PC-3 (cell line): ENCODE measurements at regions not wholly inside any gene's neighbourhood (a gene's known extent, or its start where the extent isn't known, plus 50 kb on each side); places are given as distances from the start of the nearest gene placed in this dataset.

Experiments
- ATAC-seq: fragments of 200-7000 bp; cut with Tn5 transposase; 2 replicates; pipeline ENCODE4 v1.9.1; 2020; ENCODE audit warnings: mild to moderate bottlenecking, moderate library complexity
- BruUV-seq: library from RNA; stranded (reverse); fragments of 400-500 nt; replicated peaks from 2 replicates; lab custom pipeline; 2021; lab: Mats Ljungman, UMichigan
- CTCF ChIA-PET: fragments of 300-600 bp; sonication (Branson Sonifier 250); formaldehyde crosslinking; loops from one replicate; lab custom pipeline; 2022; ENCODE audit warnings: antibody characterized with exemption; lab: Charles Lee
- POLR2A ChIA-PET: fragments of 300-600 bp; sonication (Branson Sonifier 250); formaldehyde crosslinking; loops from one replicate; lab custom pipeline; 2022; ENCODE audit warnings: antibody characterized with exemption; ENCODE audit not compliant: unreplicated experiment; lab: Charles Lee
- DNase-seq: peaks from one replicate; pipeline ENCODE4 v3.0.0-alpha.2; 2015
- H2AFZ ChIP-seq: fragments of 300-600 bp; sonication (generic); 2 replicates; pipeline ENCODE4 v1.6.0; 2016; ENCODE audit warnings: antibody characterized with exemption, low read length
- H3F3A ChIP-seq: fragments of 300-600 bp; sonication (generic); one replicate; pipeline ENCODE4 v1.6.0; 2017; ENCODE audit warnings: antibody characterized with exemption, low read length, control low read depth, mild to moderate bottlenecking; ENCODE audit not compliant: unreplicated experiment
- H3K27ac ChIP-seq: fragments of 300-600 bp; sonication (generic); 2 replicates; pipeline ENCODE4 v1.5.1; 2016; ENCODE audit warnings: mild to moderate bottlenecking, low read length
- H3K27me3 ChIP-seq: fragments of 300-600 bp; sonication (generic); 2 replicates; pipeline ENCODE4 v1.6.1; 2016; ENCODE audit warnings: low read length, mixed read lengths
- H3K36me3 ChIP-seq: fragments of 300-600 bp; sonication (generic); 2 replicates; pipeline ENCODE4 v1.6.1; 2016; ENCODE audit warnings: low read depth, mixed run types, low read length, mixed read lengths
- H3K4me1 ChIP-seq: fragments of 300-600 bp; sonication (generic); 2 replicates; pipeline ENCODE4 v1.5.1; 2016; ENCODE audit warnings: low read length; ENCODE audit not compliant: insufficient read depth
- H3K4me2 ChIP-seq: fragments of 300-600 bp; sonication (generic); 2 replicates; pipeline ENCODE4 v1.6.0; 2016; ENCODE audit warnings: low read length
- H3K4me3 ChIP-seq: fragments of 300-600 bp; sonication (generic); 2 replicates; pipeline ENCODE4 v1.5.1; 2016; ENCODE audit warnings: mild to moderate bottlenecking, low read length, mixed read lengths
- H3K79me2 ChIP-seq: fragments of 300-600 bp; sonication (generic); 2 replicates; pipeline ENCODE4 v1.6.1; 2017; ENCODE audit warnings: low read length, mixed read lengths
- H3K9ac ChIP-seq: fragments of 300-600 bp; sonication (generic); 2 replicates; pipeline ENCODE4 v1.6.0; 2016; ENCODE audit warnings: mild to moderate bottlenecking, low read length
- H3K9me2 ChIP-seq: fragments of 300-600 bp; sonication (generic); replicated peaks from 2 replicates; pipeline ENCODE4 v1.6.1; 2016; ENCODE audit warnings: mixed run types, low read length, mixed read lengths
- H3K9me3 ChIP-seq: fragments of 300-600 bp; sonication (generic); 2 replicates; pipeline ENCODE4 v1.6.1; 2016; ENCODE audit warnings: low read length, mixed read lengths
- H4K20me1 ChIP-seq: fragments of 300-600 bp; sonication (generic); 2 replicates; pipeline ENCODE4 v1.6.1; 2016; ENCODE audit warnings: low read length, mixed read lengths
- EZH2 ChIP-seq: fragments of 300-600 bp; sonication (generic); IDR thresholded peaks from one replicate; pipeline ENCODE4 v1.6.1; 2017; ENCODE audit warnings: antibody characterized with exemption, mild to moderate bottlenecking, low read length; ENCODE audit not compliant: unreplicated experiment
- EZH2phosphoT487 ChIP-seq: fragments of 300-600 bp; sonication (generic); IDR thresholded peaks from 2 replicates; pipeline ENCODE4 v1.6.1; 2018; ENCODE audit warnings: mild to moderate bottlenecking, antibody characterized with exemption, low read length, borderline replicate concordance
- intact Hi-C: fragments of 100-400 bp; cut with micrococcal nuclease; formaldehyde crosslinking; loops from 2 replicates; pipeline ENCODE4 v1.9.0; 2023
- TF ChIP-seq, protein P1 (sequence below): fragments of 300-600 bp; sonication (generic); conservative IDR thresholded peaks from 2 replicates; pipeline ENCODE4 v1.5.1; 2017; ENCODE audit warnings: antibody characterized with exemption, low read depth, mild to moderate bottlenecking, low read length

DNA sequence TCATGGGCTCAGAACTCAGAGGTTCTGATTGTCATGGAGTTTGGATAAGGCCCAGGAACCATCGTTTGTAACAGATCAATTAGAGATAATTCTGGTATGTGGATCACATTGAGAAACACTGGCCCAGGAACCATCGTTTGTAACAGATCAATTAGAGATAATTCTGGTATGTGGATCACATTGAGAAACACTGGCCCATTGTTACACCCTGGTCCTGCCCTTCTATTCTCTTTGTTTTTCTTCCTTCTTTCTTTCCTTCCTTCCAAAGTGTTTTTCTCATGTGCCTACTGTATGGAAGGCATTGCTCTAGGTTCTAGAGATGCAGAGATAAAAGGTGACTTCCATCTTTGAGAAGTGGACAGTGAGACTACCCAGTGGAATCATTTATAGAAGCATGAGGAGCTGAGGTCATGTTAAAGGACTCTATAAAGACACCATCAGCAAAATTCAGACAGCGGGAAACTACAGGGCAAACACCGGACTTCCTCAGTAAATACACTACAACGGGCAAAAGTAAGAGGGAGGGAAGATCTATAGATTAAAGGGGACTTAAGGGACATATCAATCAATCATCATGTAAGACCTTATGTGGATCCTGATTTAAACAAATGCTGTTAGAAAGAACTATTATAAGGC, 153.8 kb downstream of the UNC5CL start:
- POLR2A ChIA-PET: no interaction called here
- Histone ChIP-seq H3K9me3 (no peaks in the 10 kb centered on the region), H3K9ac (no peak overlapping the region), H3K79me2 (no peaks in the 10 kb centered on the region), H3K9me2 (no peaks in the 10 kb centered on the region), H3K4me2 (no peak overlapping the region), H3K4me3 (no peak overlapping the region), H3K36me3 (no peaks in the 10 kb centered on the region), H4K20me1 (no peaks in the 10 kb centered on the region), H3K27ac (no peak overlapping the region), H3F3A (no peaks in the 10 kb centered on the region), H3K27me3 (peaks cover 27% of the 10 kb centered on the region), H2AFZ (no peak overlapping the region), H3K4me1 (no peaks in the 10 kb centered on the region)
- CTCF ChIA-PET: no interaction called here
- DNase-seq (no peak), ATAC-seq (no peak)
- no TSS peak for BruUV-seq
- TF ChIP-seq, protein P1, sequence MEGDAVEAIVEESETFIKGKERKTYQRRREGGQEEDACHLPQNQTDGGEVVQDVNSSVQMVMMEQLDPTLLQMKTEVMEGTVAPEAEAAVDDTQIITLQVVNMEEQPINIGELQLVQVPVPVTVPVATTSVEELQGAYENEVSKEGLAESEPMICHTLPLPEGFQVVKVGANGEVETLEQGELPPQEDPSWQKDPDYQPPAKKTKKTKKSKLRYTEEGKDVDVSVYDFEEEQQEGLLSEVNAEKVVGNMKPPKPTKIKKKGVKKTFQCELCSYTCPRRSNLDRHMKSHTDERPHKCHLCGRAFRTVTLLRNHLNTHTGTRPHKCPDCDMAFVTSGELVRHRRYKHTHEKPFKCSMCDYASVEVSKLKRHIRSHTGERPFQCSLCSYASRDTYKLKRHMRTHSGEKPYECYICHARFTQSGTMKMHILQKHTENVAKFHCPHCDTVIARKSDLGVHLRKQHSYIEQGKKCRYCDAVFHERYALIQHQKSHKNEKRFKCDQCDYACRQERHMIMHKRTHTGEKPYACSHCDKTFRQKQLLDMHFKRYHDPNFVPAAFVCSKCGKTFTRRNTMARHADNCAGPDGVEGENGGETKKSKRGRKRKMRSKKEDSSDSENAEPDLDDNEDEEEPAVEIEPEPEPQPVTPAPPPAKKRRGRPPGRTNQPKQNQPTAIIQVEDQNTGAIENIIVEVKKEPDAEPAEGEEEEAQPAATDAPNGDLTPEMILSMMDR: no peak
- TF ChIP-seq EZH2 (no peak), EZH2phosphoT487 (no peak)
- intact Hi-C loops: no loop called here

- ChIA-PET CTCF (no interaction called here), POLR2A (no interaction called here)
- peaks cover 14% of the 10 kb centered on the region for H3K27me3 ChIP-seq
- ATAC-seq (no peak), DNase-seq (no peak)
- H3K4me2 ChIP-seq: no peak overlapping the region
- H3K4me1 ChIP-seq: 0 out of 2 replicates have a peak, but pooled peaks cover 2% of the 10 kb centered on the region
- intact Hi-C loops: no loop called here
- H3K4me3 ChIP-seq: no peak overlapping the region
- no peak for TF ChIP-seq EZH2
- TF ChIP-seq, protein P1: no peak
- TF ChIP-seq EZH2phosphoT487: no peak
- no peaks in the 10 kb centered on the region for H3K9me2 ChIP-seq
- no peaks in the 10 kb centered on the region for H3K9me3 ChIP-seq
- no peak overlapping the region for H2AFZ ChIP-seq
- H4K20me1 ChIP-seq: no peaks in the 10 kb centered on the region
- no peaks in the 10 kb centered on the region for H3F3A ChIP-seq
- H3K79me2 ChIP-seq: no peaks in the 10 kb centered on the region
- no peak overlapping the region for H3K27ac ChIP-seq
- H3K36me3 ChIP-seq: no peaks in the 10 kb centered on the region
- H3K9ac ChIP-seq: no peak overlapping the region
- no TSS peak for BruUV-seq
Observed at GRCh38 chr6:40882323-40882997, 156.6 kb downstream of the UNC5CL start.

GRCh38 chr6:40881501-40881900, 157.5 kb downstream of the UNC5CL start:
- Histone ChIP-seq H3K9me2 (no peaks in the 10 kb centered on the region), H3K9me3 (no peaks in the 10 kb centered on the region), H3K27ac (no peak overlapping the region), H3K36me3 (no peaks in the 10 kb centered on the region), H3K27me3 (peaks cover 14% of the 10 kb centered on the region), H3K4me1 (0 out of 2 replicates have a peak, but pooled peaks cover 5% of the 10 kb centered on the region), H3K4me3 (no peak overlapping the region), H4K20me1 (no peaks in the 10 kb centered on the region), H2AFZ (no peak overlapping the region), H3K79me2 (no peaks in the 10 kb centered on the region), H3K4me2 (no peak overlapping the region), H3K9ac (no peak overlapping the region), H3F3A (no peaks in the 10 kb centered on the region)
- CTCF ChIA-PET: no interaction called here
- TF ChIP-seq, protein P1: no peak
- TF ChIP-seq EZH2: no peak
- no peak for TF ChIP-seq EZH2phosphoT487
- no TSS peak for BruUV-seq
- DNase-seq (no peak), ATAC-seq (no peak)
- intact Hi-C loops: no loop called here
- POLR2A ChIA-PET: no interaction called here
